GM12878 (cell line): ENCODE measurements at regions not wholly inside any gene's neighbourhood (a gene's known extent, or its start where the extent isn't known, plus 50 kb on each side); places are given as distances from the start of the nearest gene placed in this dataset.

Experiments used
- ATAC-seq: fragments of 200-7000 bp; cut with Tn5 transposase; 3 replicates; pipeline ENCODE4 v1.9.1; 2020; ENCODE audit warnings: mild to moderate bottlenecking, moderate library complexity
- BruUV-seq: library from RNA; stranded (reverse); fragments of 400-500 nt; replicated peaks from 2 replicates; lab custom pipeline; 2021; lab: Mats Ljungman, UMichigan
- CTCF ChIA-PET: fragments of 300-600 bp; sonication (Branson Sonifier 250); formaldehyde crosslinking; extraction: SDS; loops from one replicate; lab custom pipeline; 2021; ENCODE audit warnings: inconsistent platforms; lab: Yijun Ruan, JAX
- POLR2A ChIA-PET: fragments of 350-600 bp; formaldehyde crosslinking; extraction: SDS; loops from one replicate; lab custom pipeline; 2021; ENCODE audit warnings: inconsistent platforms; lab: Charles Lee
- RAD21 ChIA-PET: fragments of 300-600 bp; sonication (Branson Sonifier 250); formaldehyde crosslinking; loops from one replicate; lab custom pipeline; 2023; ENCODE audit warnings: antibody characterized with exemption; ENCODE audit not compliant: unreplicated experiment; lab: Charles Lee
- SMC1A ChIA-PET: fragments of 300-600 bp; sonication (Branson Sonifier 250); formaldehyde crosslinking; loops from one replicate; lab custom pipeline; 2023; ENCODE audit not compliant: unreplicated experiment, uncharacterized antibody; lab: Charles Lee
- DNase-seq: peaks from one replicate; pipeline ENCODE4 v3.0.0-alpha.2; 2011; ENCODE audit warnings: low read depth, low spot score
- FAIRE-seq: peaks from 3 replicates; lab custom pipeline; 2011; peaks lifted over from hg19 to GRCh38; lab: Jason Lieb, UNC
- H2AFZ ChIP-seq: 2 replicates; pipeline ENCODE4 v1.6.0; 2011; ENCODE audit warnings: low read depth, low read length, control low read depth; ENCODE audit not compliant: control insufficient read depth
- H3K27ac ChIP-seq: 2 replicates; pipeline ENCODE4 v1.5.1; 2011; ENCODE audit warnings: control low read depth; ENCODE audit not compliant: control insufficient read depth, insufficient read depth
- H3K27me3 ChIP-seq, 2 experiments: replicated peaks in 1 of 2; 2 replicates each; pipeline versions ENCODE4 v1.6.0 to v1.6.1; 2011; ENCODE audit warnings: low read length in 1 of 2; ENCODE audit not compliant: control insufficient read depth in 2 of 2, insufficient read depth in 2 of 2
- H3K36me3 ChIP-seq, 2 experiments: 2 replicates each; pipeline ENCODE4 v1.5.1; 2011; ENCODE audit warnings: low read length in 1 of 2; ENCODE audit not compliant: control insufficient read depth in 2 of 2, insufficient read depth in 2 of 2
- H3K4me1 ChIP-seq: 2 replicates; pipeline ENCODE4 v1.6.1; 2011; ENCODE audit warnings: mild to moderate bottlenecking, low read length, moderate library complexity, mixed read lengths; ENCODE audit not compliant: control insufficient read depth, insufficient read depth
- H3K4me2 ChIP-seq: 2 replicates; pipeline ENCODE4 v1.6.0; 2011; ENCODE audit warnings: control low read depth; ENCODE audit not compliant: control insufficient read depth, insufficient read depth
- H3K4me3 ChIP-seq: fragments of 200-600 bp; sonication (generic); 2 replicates; pipeline ENCODE4 v1.5.1; 2016
- H3K79me2 ChIP-seq: 2 replicates; pipeline ENCODE4 v1.6.0; 2011; ENCODE audit warnings: low read length; ENCODE audit not compliant: control insufficient read depth, insufficient read depth
- H3K9ac ChIP-seq: 2 replicates; pipeline ENCODE4 v1.8.0; 2011; ENCODE audit warnings: low read length, control low read depth, mixed read lengths; ENCODE audit not compliant: control insufficient read depth, insufficient read depth
- H3K9me3 ChIP-seq: replicated peaks from 3 replicates; pipeline ENCODE4 v1.5.1; 2011; ENCODE audit warnings: mild to moderate bottlenecking, low read length; ENCODE audit not compliant: control insufficient read depth, insufficient read depth
- H4K20me1 ChIP-seq: 2 replicates; pipeline ENCODE4 v1.6.0; 2011; ENCODE audit not compliant: control insufficient read depth, insufficient read depth
- BCL11A ChIP-seq: IDR thresholded peaks from 2 replicates; pipeline ENCODE4 v1.6.1; 2011; ENCODE audit warnings: low read depth, low read length
- BCL3 ChIP-seq: IDR thresholded peaks from 2 replicates; pipeline ENCODE4 v1.6.1; 2011; ENCODE audit warnings: borderline replicate concordance, low read depth, mild to moderate bottlenecking, moderate library complexity, low read length; ENCODE audit not compliant: insufficient read depth, poor library complexity, severe bottlenecking
- CEBPB ChIP-seq, 2 experiments: fragments of 150-350 bp in 1 of 2; IDR thresholded peaks; 2 replicates each; pipeline ENCODE4 v1.6.1; 2012 to 2014; ENCODE audit warnings: low read depth in 2 of 2, low read length in 2 of 2, borderline replicate concordance in 1 of 2, inconsistent platforms in 1 of 2
- CHD2 ChIP-seq: IDR thresholded peaks from 2 replicates; pipeline ENCODE4 v1.6.1; 2011; ENCODE audit warnings: low read depth, low read length, improper control_type of control experiment, borderline replicate concordance
- JUND ChIP-seq: IDR thresholded peaks from 2 replicates; pipeline ENCODE4 v1.6.1; 2012; ENCODE audit warnings: low read depth, mild to moderate bottlenecking, low read length, improper control_type of control experiment, moderate library complexity
- MXI1 ChIP-seq: fragments of 150-350 bp; IDR thresholded peaks from 2 replicates; pipeline ENCODE4 v1.6.1; 2011; ENCODE audit warnings: low read depth, mild to moderate bottlenecking, inconsistent platforms, low read length, improper control_type of control experiment
- MYB ChIP-seq: fragments of 150-350 bp; IDR thresholded peaks from 2 replicates; pipeline ENCODE4 v1.6.1; 2014; ENCODE audit warnings: mild to moderate bottlenecking, low read depth, low read length, borderline replicate concordance
- RCOR1 ChIP-seq: conservative IDR thresholded peaks from 2 replicates; pipeline ENCODE4 v1.6.1; 2012; ENCODE audit warnings: low read depth, low read length, improper control_type of control experiment
- SREBF1 ChIP-seq: IDR thresholded peaks from 2 replicates; pipeline ENCODE4 v1.6.1; 2012; ENCODE audit warnings: mild to moderate bottlenecking, low read length
- SREBF2 ChIP-seq: IDR thresholded peaks from 2 replicates; pipeline ENCODE4 v1.6.1; 2012; ENCODE audit warnings: mild to moderate bottlenecking, low read length
- STAT3 ChIP-seq: IDR thresholded peaks from 2 replicates; pipeline ENCODE4 v1.6.1; 2011; ENCODE audit warnings: low read depth, low read length, improper control_type of control experiment
- SUZ12 ChIP-seq: fragments of 200-600 bp; sonication (generic); IDR thresholded peaks from one replicate; pipeline ENCODE4 v1.6.1; 2018; ENCODE audit warnings: antibody characterized with exemption, mild to moderate bottlenecking; ENCODE audit not compliant: unreplicated experiment
- ZNF217 ChIP-seq: fragments of 450-650 bp; IDR thresholded peaks from 2 replicates; pipeline ENCODE4 v1.6.1; 2017; ENCODE audit warnings: antibody characterized with exemption, mild to moderate bottlenecking
- WGBS: methylation state at CpG from one replicate; pipeline ENCODE4 v1.1.6; 2016; ENCODE audit warnings: low lambda C conversion rate; ENCODE audit not compliant: insufficient replicate concordance, insufficient coverage; ENCODE audit errors: missing lambda C conversion rate; 5-methylcytosine and 5-hydroxymethylcytosine counted together
- in situ Hi-C: fragments of 300-500 bp; cut with MboI; formaldehyde crosslinking; loops from 9 replicates; pipeline ENCODE4 v1.14.3; 2018; ENCODE audit warnings: mixed read lengths
- intact Hi-C: fragments of 100-400 bp; cut with micrococcal nuclease; formaldehyde crosslinking; loops from one replicate; pipeline ENCODE4 v1.14.2; 2022; ENCODE audit not compliant: unreplicated experiment
- TF ChIP-seq, protein P1 (sequence below): fragments of 450-650 bp; IDR thresholded peaks from 2 replicates; pipeline ENCODE4 v1.6.1; 2017; ENCODE audit warnings: borderline replicate concordance
- TF ChIP-seq, protein P2 (sequence below): fragments of 450-650 bp; formaldehyde crosslinking; IDR thresholded peaks from 2 replicates; pipeline ENCODE4 v1.5.0; 2022; ENCODE audit warnings: mild to moderate bottlenecking, missing genetic modification characterization
- TF ChIP-seq, protein P3 (sequence below): fragments of 450-650 bp; IDR thresholded peaks from 2 replicates; pipeline ENCODE4 v1.6.1; 2016; ENCODE audit warnings: mild to moderate bottlenecking
- TF ChIP-seq, protein P4 (sequence below): fragments of 450-650 bp; IDR thresholded peaks from 2 replicates; pipeline ENCODE4 v1.6.1; 2014; ENCODE audit warnings: mild to moderate bottlenecking

- no peak for DNase-seq
- SMC1A ChIA-PET, result no interaction called here
- no peak for TF ChIP-seq BCL3
- TF ChIP-seq, protein P1, sequence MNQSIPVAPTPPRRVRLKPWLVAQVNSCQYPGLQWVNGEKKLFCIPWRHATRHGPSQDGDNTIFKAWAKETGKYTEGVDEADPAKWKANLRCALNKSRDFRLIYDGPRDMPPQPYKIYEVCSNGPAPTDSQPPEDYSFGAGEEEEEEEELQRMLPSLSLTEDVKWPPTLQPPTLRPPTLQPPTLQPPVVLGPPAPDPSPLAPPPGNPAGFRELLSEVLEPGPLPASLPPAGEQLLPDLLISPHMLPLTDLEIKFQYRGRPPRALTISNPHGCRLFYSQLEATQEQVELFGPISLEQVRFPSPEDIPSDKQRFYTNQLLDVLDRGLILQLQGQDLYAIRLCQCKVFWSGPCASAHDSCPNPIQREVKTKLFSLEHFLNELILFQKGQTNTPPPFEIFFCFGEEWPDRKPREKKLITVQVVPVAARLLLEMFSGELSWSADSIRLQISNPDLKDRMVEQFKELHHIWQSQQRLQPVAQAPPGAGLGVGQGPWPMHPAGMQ, result no peak
- TF ChIP-seq, protein P2, sequence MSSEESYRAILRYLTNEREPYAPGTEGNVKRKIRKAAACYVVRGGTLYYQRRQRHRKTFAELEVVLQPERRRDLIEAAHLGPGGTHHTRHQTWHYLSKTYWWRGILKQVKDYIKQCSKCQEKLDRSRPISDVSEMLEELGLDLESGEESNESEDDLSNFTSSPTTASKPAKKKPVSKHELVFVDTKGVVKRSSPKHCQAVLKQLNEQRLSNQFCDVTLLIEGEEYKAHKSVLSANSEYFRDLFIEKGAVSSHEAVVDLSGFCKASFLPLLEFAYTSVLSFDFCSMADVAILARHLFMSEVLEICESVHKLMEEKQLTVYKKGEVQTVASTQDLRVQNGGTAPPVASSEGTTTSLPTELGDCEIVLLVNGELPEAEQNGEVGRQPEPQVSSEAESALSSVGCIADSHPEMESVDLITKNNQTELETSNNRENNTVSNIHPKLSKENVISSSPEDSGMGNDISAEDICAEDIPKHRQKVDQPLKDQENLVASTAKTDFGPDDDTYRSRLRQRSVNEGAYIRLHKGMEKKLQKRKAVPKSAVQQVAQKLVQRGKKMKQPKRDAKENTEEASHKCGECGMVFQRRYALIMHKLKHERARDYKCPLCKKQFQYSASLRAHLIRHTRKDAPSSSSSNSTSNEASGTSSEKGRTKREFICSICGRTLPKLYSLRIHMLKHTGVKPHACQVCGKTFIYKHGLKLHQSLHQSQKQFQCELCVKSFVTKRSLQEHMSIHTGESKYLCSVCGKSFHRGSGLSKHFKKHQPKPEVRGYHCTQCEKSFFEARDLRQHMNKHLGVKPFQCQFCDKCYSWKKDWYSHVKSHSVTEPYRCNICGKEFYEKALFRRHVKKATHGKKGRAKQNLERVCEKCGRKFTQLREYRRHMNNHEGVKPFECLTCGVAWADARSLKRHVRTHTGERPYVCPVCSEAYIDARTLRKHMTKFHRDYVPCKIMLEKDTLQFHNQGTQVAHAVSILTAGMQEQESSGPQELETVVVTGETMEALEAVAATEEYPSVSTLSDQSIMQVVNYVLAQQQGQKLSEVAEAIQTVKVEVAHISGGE (CRISPR knock-in tag), result no peak
- TF ChIP-seq BCL11A, result no peak
- no peak for TF ChIP-seq MXI1
- TF ChIP-seq JUND, result no peak
- TF ChIP-seq SREBF1, result no peak
- TF ChIP-seq RCOR1, result no peak
- TF ChIP-seq MYB, result no peak
- no peak for TF ChIP-seq SREBF2
- TF ChIP-seq SUZ12, result no peak
- TF ChIP-seq, protein P3, sequence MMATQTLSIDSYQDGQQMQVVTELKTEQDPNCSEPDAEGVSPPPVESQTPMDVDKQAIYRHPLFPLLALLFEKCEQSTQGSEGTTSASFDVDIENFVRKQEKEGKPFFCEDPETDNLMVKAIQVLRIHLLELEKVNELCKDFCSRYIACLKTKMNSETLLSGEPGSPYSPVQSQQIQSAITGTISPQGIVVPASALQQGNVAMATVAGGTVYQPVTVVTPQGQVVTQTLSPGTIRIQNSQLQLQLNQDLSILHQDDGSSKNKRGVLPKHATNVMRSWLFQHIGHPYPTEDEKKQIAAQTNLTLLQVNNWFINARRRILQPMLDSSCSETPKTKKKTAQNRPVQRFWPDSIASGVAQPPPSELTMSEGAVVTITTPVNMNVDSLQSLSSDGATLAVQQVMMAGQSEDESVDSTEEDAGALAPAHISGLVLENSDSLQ, result no peak
- TF ChIP-seq STAT3, result no peak
- no peak for TF ChIP-seq CEBPB (IDR thresholded peaks at IDR 0.05; ENCODE audit: borderline replicate concordance in 1 of 2, low read depth in 2 of 2, low read length in 2 of 2)
- TF ChIP-seq, protein P4, sequence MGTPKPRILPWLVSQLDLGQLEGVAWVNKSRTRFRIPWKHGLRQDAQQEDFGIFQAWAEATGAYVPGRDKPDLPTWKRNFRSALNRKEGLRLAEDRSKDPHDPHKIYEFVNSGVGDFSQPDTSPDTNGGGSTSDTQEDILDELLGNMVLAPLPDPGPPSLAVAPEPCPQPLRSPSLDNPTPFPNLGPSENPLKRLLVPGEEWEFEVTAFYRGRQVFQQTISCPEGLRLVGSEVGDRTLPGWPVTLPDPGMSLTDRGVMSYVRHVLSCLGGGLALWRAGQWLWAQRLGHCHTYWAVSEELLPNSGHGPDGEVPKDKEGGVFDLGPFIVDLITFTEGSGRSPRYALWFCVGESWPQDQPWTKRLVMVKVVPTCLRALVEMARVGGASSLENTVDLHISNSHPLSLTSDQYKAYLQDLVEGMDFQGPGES, result no peak
- TF ChIP-seq ZNF217, result no peak
- no peak for TF ChIP-seq CHD2
- TF ChIP-seq, all 136 proteins: peak for 0
- in situ Hi-C loops, result no loop called here
- Histone ChIP-seq H4K20me1 (no peaks in the 10 kb centered on the region), H3K27ac (no peak overlapping the region), H3K4me1 (no peaks in the 10 kb centered on the region), H3K79me2 (no peaks in the 10 kb centered on the region), H3K36me3 (no peaks in the 10 kb centered on the region), H3K4me2 (no peak overlapping the region), H2AFZ (no peak overlapping the region), H3K4me3 (no peak overlapping the region), H3K9ac (no peak overlapping the region), H3K9me3 (no peaks in the 10 kb centered on the region), H3K27me3 (no peaks in the 10 kb centered on the region)
- POLR2A ChIA-PET, result no interaction called here
- CTCF ChIA-PET, result no interaction called here
- no TSS peak for BruUV-seq
- 53% methylated on average over 1 of the region's 1 CpG for WGBS
- FAIRE-seq (no peak), ATAC-seq (no peak)
- intact Hi-C loops, result no loop called here
- RAD21 ChIA-PET, result no interaction called here
Measured at GRCh38 chr2:154945984-154946383, 247.5 kb downstream of the KCNJ3 start.
